ENCODE measurements at regions not wholly inside any gene's neighbourhood (a gene's known extent, or its start where the extent isn't known, plus 50 kb on each side); places are given as distances from the start of the nearest gene placed in this dataset.

DNA sequence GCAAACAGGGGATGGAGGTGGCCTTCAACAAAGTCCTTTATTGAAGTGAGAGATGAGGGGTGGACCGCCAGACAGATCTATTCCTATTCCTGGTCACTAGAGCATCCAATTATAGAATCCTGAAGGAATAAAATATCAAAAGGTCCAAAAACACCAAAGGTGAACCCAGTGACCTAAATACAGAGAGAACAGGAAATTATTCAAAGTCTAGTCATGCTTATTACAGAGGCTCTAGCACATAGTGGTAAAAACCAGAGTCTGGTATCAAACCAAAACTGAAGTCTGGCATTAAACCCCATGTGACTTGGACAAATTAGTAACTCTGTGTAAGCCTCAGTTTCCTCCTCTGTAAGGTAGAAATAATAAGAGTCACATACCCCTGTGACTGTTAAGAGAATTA is 100.5 kb upstream of the SNX2 start:
- no peak for TF ChIP-seq CTCF (IDR thresholded peaks at IDR 0.05; ENCODE audit: low read depth, low read length)
- in situ Hi-C loops (cut with HindIII; ENCODE audit: low sequenced_read_pairs), result no loop called here
- DNase-seq (ENCODE audit: low read depth, low spot score), result no peak
- no peak overlapping the region for H3K4me3 ChIP-seq (ENCODE audit: low read depth, low read length)

GRCh38 chr5:122680623-122681350 is 94.1 kb upstream of the SNX2 start:
- no peak overlapping the region for H3K4me3 ChIP-seq (ENCODE audit: low read depth, low read length)
- no peak for TF ChIP-seq CTCF (IDR thresholded peaks at IDR 0.05; ENCODE audit: low read depth, low read length)
- DNase-seq (ENCODE audit: low read depth, low spot score), result no peak
- in situ Hi-C loops (cut with HindIII; ENCODE audit: low sequenced_read_pairs), result no loop called here

GRCh38 chr5:122683631-122684030 is 91.2 kb upstream of the SNX2 start:
- no peak overlapping the region for H3K4me3 ChIP-seq (ENCODE audit: low read depth, low read length)
- no peak for TF ChIP-seq CTCF (IDR thresholded peaks at IDR 0.05; ENCODE audit: low read depth, low read length)
- no peak for DNase-seq (ENCODE audit: low read depth, low spot score)
- in situ Hi-C loops (cut with HindIII; ENCODE audit: low sequenced_read_pairs), result no loop called here

DNA sequence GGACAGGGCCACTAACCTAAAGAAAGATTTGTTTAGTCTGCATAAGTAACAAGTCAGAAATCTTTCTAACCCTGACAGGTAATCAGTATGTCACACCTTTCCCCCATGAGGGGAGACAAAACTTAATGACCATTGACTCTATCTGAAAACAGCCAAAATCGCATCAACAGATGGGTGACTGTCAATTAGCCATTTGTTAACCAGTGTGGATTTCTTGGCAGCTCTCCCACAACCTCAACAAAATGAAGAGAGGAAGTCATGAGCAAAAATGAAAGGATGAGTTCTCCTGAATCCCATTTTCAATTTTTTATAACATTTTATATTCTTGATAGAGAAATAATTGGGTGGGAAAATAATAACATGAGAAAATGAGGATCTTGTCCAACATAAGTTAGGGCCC is 84.6 kb upstream of the SNX2 start:
- in situ Hi-C loops (cut with HindIII; ENCODE audit: low sequenced_read_pairs), result no loop called here
- no peak for DNase-seq (ENCODE audit: low read depth, low spot score)
- no peak overlapping the region for H3K4me3 ChIP-seq (ENCODE audit: low read depth, low read length)
- no peak for TF ChIP-seq CTCF (IDR thresholded peaks at IDR 0.05; ENCODE audit: low read depth, low read length)

GRCh38 chr5:122691931-122692330 is 82.9 kb upstream of the SNX2 start:
- TF ChIP-seq CTCF (IDR thresholded peaks at IDR 0.05; ENCODE audit: low read depth, low read length), result no peak
- H3K4me3 ChIP-seq (ENCODE audit: low read depth, low read length), result no peak overlapping the region
- in situ Hi-C loops (cut with HindIII; ENCODE audit: low sequenced_read_pairs), result no loop called here
- DNase-seq (ENCODE audit: low read depth, low spot score), result no peak

DNA sequence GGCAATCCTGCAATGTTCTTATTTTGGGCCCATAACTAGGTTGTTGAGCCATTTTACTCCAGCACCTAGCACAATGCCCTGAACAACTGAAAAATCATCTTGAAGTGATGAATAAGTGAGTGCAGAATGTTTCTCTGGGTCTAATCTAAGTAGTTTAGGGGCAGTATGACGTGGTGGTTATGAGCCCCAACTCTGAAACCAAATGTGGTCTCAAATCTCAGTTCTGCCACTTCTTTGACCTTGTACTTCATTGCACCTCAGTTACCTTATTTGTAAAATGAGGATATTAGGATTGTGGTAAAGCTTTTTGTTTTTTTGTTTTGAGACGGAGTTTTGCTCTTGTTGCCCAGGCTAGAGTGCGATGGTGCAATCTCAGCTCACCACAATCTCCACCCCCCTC is 80.9 kb upstream of the SNX2 start:
- no peak for DNase-seq (ENCODE audit: low read depth, low spot score)
- no peak for TF ChIP-seq CTCF (IDR thresholded peaks at IDR 0.05; ENCODE audit: low read depth, low read length)
- H3K4me3 ChIP-seq (ENCODE audit: low read depth, low read length), result no peak overlapping the region
- in situ Hi-C loops (cut with HindIII; ENCODE audit: low sequenced_read_pairs), result no loop called here
